ENCODE measurements at regions not wholly inside any gene's neighbourhood (a gene's known extent, or its start where the extent isn't known, plus 50 kb on each side); places are given as distances from the start of the nearest gene placed in this dataset.

GRCh38 chr14:53494587-53494986 is 341.5 kb upstream of the DDHD1 start:
- H3K36me3 Mint-ChIP-seq (ENCODE audit: low read depth), result no peaks in the 10 kb centered on the region
- H3K4me1 Mint-ChIP-seq, result no peaks in the 10 kb centered on the region
- H3K27ac Mint-ChIP-seq, result no peak overlapping the region
- no peak overlapping the region for H3K4me3 Mint-ChIP-seq
- no peaks in the 10 kb centered on the region for H3K27me3 Mint-ChIP-seq
- POLR2A ChIA-PET, result no interaction called here
- H3K9me3 Mint-ChIP-seq, result peaks cover 4% of the 10 kb centered on the region
- DNase-seq, result no peak
- CTCF ChIA-PET, result no interaction called here

DNA sequence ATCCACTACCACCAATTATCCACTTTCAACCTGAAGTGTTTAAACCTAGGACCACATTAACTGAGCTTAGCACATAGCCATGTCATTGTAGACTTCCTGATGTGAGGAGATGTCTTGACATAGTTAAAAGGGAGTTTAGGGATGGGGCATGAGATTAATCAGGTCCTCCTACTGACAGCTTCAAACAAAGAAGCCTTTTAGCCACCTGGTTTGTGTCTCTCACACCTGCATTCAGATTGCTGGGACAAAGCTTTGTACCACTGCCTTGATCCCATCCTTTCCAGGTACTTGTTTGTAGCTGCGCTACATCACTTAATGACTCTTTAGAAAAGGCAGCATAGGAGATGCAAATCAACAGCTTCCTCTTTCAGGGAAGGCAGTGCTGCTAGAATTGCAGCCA is 340.7 kb upstream of the DDHD1 start:
- H3K27me3 Mint-ChIP-seq, result no peaks in the 10 kb centered on the region
- no peak for DNase-seq
- no peaks in the 10 kb centered on the region for H3K4me1 Mint-ChIP-seq
- H3K27ac Mint-ChIP-seq, result no peak overlapping the region
- ChIA-PET CTCF (no interaction called here), POLR2A (no interaction called here)
- H3K4me3 Mint-ChIP-seq, result no peak overlapping the region
- H3K9me3 Mint-ChIP-seq, result peaks cover 4% of the 10 kb centered on the region
- no peaks in the 10 kb centered on the region for H3K36me3 Mint-ChIP-seq (ENCODE audit: low read depth)

DNA sequence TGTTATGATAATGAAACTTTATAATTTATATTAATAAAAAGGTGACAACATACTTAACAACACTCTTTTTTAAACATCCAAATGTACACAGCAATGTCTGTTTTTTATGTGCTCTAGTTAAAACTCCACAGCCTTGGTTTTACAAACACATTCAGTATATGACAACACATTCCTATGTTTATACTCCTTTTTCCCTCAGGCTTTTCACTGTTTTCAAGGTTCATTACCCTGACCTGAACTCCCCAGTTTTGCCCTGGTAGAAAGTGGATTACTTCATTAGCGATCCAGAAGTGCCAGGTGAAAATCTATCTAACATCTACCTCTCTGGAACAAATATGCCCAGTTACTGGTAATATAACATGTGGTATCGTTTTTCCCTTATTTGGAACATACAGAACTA is 340.2 kb upstream of the DDHD1 start:
- CTCF ChIA-PET, result no interaction called here
- Mint-ChIP-seq H3K9me3 (peaks cover 4% of the 10 kb centered on the region), H3K4me3 (no peak overlapping the region), H3K4me1 (no peaks in the 10 kb centered on the region), H3K36me3 (ENCODE audit: low read depth) (no peaks in the 10 kb centered on the region), H3K27me3 (no peaks in the 10 kb centered on the region), H3K27ac (no peak overlapping the region)
- DNase-seq, result no peak
- POLR2A ChIA-PET, result no interaction called here

DNA sequence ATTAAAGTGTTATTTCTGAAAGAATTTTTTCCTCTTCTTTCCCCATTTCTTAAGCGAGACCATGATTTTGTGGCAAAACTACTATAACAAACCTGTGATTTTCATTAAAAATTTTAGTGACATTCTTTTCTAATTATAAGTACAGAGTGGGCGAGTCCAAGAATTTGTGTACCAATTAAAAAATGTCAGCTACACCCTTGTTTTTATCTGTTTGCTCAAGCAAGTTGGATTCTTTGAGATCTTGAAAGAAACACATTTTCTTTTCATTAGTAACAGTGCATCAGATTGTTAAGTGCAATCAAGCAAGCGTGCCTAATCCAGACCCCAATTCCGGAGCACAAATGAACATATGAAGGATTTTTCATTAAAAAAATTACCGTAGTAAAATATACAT is 338.8 kb upstream of the DDHD1 start:
- ChIA-PET CTCF (no interaction called here), POLR2A (no interaction called here)
- no peaks in the 10 kb centered on the region for H3K4me1 Mint-ChIP-seq
- peaks cover 4% of the 10 kb centered on the region for H3K9me3 Mint-ChIP-seq
- H3K27me3 Mint-ChIP-seq, result no peaks in the 10 kb centered on the region
- H3K4me3 Mint-ChIP-seq, result no peak overlapping the region
- DNase-seq, result no peak
- no peak overlapping the region for H3K27ac Mint-ChIP-seq
- H3K36me3 Mint-ChIP-seq (ENCODE audit: low read depth), result no peaks in the 10 kb centered on the region

DNA sequence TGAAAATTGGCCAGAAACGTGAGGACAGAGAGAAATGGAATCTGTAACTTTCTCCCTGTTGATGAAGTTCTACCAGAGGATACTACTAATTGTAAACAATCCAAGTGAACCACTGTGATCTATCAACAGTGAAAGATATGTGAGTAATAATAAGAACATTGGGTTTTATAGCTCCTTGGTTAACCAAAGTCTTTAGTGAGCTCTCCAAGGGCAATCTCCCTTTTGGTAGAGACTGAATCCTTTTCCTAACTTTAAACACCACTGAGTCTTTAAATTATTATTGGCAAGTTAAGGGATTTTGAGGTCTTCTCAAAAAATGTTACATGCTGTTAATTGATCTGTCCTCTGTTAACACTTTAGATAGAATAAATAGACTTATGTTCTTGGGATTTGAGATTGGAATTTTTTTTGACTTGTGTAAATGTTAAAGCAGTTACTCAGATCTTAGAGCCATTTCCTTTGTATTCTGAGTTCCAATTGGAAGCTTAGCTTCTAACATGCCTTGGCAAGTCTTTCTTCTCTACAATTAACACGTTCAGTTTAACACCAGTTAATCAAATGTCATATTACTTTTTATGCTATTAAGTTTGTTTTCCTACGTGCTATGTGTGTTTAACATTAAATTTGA is 338.2 kb upstream of the DDHD1 start:
- H3K4me1 Mint-ChIP-seq, result no peaks in the 10 kb centered on the region
- ChIA-PET CTCF (no interaction called here), POLR2A (no interaction called here)
- no peaks in the 10 kb centered on the region for H3K36me3 Mint-ChIP-seq (ENCODE audit: low read depth)
- DNase-seq, result no peak
- no peaks in the 10 kb centered on the region for H3K27me3 Mint-ChIP-seq
- no peak overlapping the region for H3K4me3 Mint-ChIP-seq
- no peak overlapping the region for H3K27ac Mint-ChIP-seq
- peaks cover under 1% of the 10 kb centered on the region for H3K9me3 Mint-ChIP-seq

- DNase-seq, result no peak
- no peaks in the 10 kb centered on the region for H3K27me3 Mint-ChIP-seq
- POLR2A ChIA-PET, result no interaction called here
- no peak overlapping the region for H3K27ac Mint-ChIP-seq
- peaks cover 10% of the 10 kb centered on the region for H3K9me3 Mint-ChIP-seq
- H3K36me3 Mint-ChIP-seq (ENCODE audit: low read depth), result no peaks in the 10 kb centered on the region
- no peak overlapping the region for H3K4me3 Mint-ChIP-seq
- CTCF ChIA-PET, result no interaction called here
- no peaks in the 10 kb centered on the region for H3K4me1 Mint-ChIP-seq
Observed at GRCh38 chr14:53478174-53478573, 325.1 kb upstream of the DDHD1 start.

- POLR2A ChIA-PET, result no interaction called here
- no peak for DNase-seq
- H3K4me3 Mint-ChIP-seq, result no peak overlapping the region
Observed at GRCh38 chr14:53473480-53473879, 320.4 kb upstream of the DDHD1 start.

GRCh38 chr14:53472306-53472705 is 319.2 kb upstream of the DDHD1 start:
- no peak overlapping the region for H3K4me3 Mint-ChIP-seq
- H3K9me3 Mint-ChIP-seq, result peaks cover 2% of the 10 kb centered on the region

More at GRCh38 chr14:53473480-53473879, 320.4 kb upstream of the DDHD1 start:
- Mint-ChIP-seq H3K27me3 (no peaks in the 10 kb centered on the region), H3K4me1 (no peaks in the 10 kb centered on the region), H3K36me3 (ENCODE audit: low read depth) (no peaks in the 10 kb centered on the region), H3K27ac (no peak overlapping the region), H3K9me3 (peaks cover 2% of the 10 kb centered on the region)
- CTCF ChIA-PET, result no interaction called here

DNA sequence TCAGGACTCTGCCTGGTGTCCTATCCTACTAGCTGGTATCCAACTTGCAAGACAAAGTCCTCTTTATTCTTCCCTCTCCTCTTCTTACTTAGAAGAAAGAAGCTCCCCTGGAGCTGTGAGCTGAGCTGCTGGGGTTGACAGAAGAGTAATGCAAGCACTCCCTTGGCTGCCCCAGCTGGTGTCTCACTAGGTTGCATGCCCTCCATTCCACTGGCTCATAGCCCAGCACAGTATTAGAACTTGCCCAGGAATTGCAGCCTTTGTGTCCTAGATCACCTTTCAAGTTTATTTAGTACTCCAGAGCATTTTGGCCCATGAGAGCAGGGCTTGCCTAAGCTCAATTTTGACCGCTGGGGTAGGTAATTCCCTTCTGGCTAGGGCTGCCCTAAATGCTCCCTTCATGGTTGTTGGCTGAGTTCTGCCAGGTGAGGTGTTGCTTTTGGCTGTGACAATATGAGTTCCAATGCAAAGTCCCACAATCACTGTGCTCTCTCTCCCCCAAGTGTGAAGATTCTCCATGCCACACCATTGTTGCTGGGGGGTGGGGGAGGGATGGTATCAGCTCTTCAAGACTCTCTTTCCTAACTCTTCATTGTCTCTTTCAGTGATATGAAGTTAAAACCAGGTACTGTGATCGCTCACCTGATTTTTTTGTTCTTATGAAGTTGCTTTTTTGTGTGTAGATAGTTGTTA is 317.4 kb upstream of the DDHD1 start:
- Mint-ChIP-seq H3K4me1 (no peaks in the 10 kb centered on the region), H3K36me3 (ENCODE audit: low read depth) (no peaks in the 10 kb centered on the region), H3K27me3 (no peaks in the 10 kb centered on the region), H3K4me3 (no peak overlapping the region), H3K27ac (no peak overlapping the region), H3K9me3 (no peaks in the 10 kb centered on the region)
- DNase-seq, result no peak
- CTCF ChIA-PET, result no interaction called here
- POLR2A ChIA-PET, result no interaction called here

More at GRCh38 chr14:53472306-53472705, 319.2 kb upstream of the DDHD1 start:
- no peak for DNase-seq
- Mint-ChIP-seq H3K4me1 (no peaks in the 10 kb centered on the region), H3K27ac (no peak overlapping the region), H3K36me3 (ENCODE audit: low read depth) (no peaks in the 10 kb centered on the region), H3K27me3 (no peaks in the 10 kb centered on the region)
- CTCF ChIA-PET, result no interaction called here
- POLR2A ChIA-PET, result no interaction called here

DNA sequence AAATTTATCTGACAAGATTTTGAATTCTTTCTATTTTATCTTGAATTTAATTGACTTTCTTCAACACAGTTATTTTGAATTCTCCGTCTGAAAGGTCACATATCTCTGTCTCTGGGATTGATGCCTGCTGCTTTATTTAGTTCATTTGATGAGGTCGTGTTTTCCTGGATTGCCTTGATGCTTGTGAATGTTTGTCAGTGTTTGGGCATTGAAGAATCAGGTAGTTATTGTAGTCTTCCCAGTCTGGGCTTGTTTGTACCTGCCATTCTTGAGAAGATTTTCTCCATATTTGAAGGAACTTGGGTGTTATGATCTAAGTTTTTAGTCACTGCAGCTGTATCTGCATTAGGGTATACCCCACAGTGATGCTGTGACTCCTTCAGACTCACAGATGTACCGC is 315.8 kb upstream of the DDHD1 start:
- Mint-ChIP-seq H3K4me1 (no peaks in the 10 kb centered on the region), H3K9me3 (no peaks in the 10 kb centered on the region), H3K36me3 (ENCODE audit: low read depth) (no peaks in the 10 kb centered on the region), H3K27ac (no peak overlapping the region), H3K27me3 (peaks cover 1% of the 10 kb centered on the region), H3K4me3 (no peak overlapping the region)
- ChIA-PET CTCF (no interaction called here), POLR2A (no interaction called here)
- DNase-seq, result no peak

DNA sequence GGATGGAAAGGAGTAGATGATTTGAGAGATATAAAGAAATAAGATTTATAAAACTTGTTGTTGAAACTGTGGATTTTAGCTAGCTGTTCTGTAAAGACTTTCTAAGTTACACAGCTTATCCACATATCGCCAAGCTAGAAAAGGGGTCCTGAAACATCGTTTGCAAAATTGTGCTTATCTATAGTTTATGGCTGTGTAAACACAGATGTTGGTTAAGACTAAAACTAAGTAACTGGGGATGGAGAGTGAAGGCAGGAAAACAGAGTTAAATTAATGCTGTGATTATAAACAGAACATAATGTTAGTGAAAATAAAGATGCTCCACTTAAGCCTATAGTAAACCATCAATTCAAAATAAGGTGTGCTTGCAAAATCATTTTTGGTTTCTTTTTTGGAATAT is 311.3 kb upstream of the DDHD1 start:
- ChIA-PET POLR2A (no interaction called here), CTCF (no interaction called here)
- no peaks in the 10 kb centered on the region for H3K9me3 Mint-ChIP-seq
- DNase-seq, result no peak
- H3K36me3 Mint-ChIP-seq (ENCODE audit: low read depth), result no peaks in the 10 kb centered on the region
- H3K4me3 Mint-ChIP-seq, result no peak overlapping the region
- peaks cover 8% of the 10 kb centered on the region for H3K4me1 Mint-ChIP-seq
- peaks cover 3% of the 10 kb centered on the region for H3K27me3 Mint-ChIP-seq
- H3K27ac Mint-ChIP-seq, result no peak overlapping the region

GRCh38 chr14:53462931-53463778 is 310.0 kb upstream of the DDHD1 start:
- peaks cover 3% of the 10 kb centered on the region for H3K27me3 Mint-ChIP-seq
- H3K9me3 Mint-ChIP-seq, result no peaks in the 10 kb centered on the region
- peak overlapping the region; percentile 62 for H3K27ac Mint-ChIP-seq
- no peak overlapping the region for H3K4me3 Mint-ChIP-seq
- ChIA-PET CTCF (interaction anchor here (0.8 kb wide), 1 partner anchor 77 kb away, joined by 4 read pairs; no protein-coding TSS in a partner anchor), POLR2A (no interaction called here)
- H3K4me1 Mint-ChIP-seq, result peaks cover 8% of the 10 kb centered on the region
- no peaks in the 10 kb centered on the region for H3K36me3 Mint-ChIP-seq (ENCODE audit: low read depth)
- no peak for DNase-seq

DNA sequence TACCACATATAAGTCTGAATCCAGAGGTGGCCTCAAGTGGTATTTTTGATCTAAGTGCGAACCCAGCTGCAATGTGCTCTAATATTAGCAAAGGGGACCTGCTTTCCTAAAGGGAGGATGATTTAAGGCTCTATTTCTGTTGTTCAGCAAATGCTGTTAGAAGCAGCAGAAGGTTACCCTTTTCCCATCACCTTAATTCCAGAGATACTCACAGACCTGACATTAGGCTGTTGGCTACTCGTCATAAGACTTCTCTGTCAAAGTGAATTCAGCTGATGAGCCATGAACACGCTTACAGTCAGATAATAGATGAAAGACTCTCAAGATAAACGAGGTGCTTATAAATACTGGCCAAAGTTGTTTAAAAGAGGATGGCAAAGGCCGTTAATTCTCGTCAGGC is 308.7 kb upstream of the DDHD1 start:
- peaks cover 3% of the 10 kb centered on the region for H3K27me3 Mint-ChIP-seq
- POLR2A ChIA-PET, result no interaction called here

GRCh38 chr14:53460544-53460943 is 307.4 kb upstream of the DDHD1 start:
- no peak overlapping the region for H3K4me3 Mint-ChIP-seq

More for the DNA sequence above, 308.7 kb upstream of the DDHD1 start:
- CTCF ChIA-PET, result no interaction called here
- no peak overlapping the region for H3K4me3 Mint-ChIP-seq
- H3K36me3 Mint-ChIP-seq (ENCODE audit: low read depth), result no peaks in the 10 kb centered on the region
- H3K9me3 Mint-ChIP-seq, result no peaks in the 10 kb centered on the region
- no peak overlapping the region for H3K27ac Mint-ChIP-seq
- no peak for DNase-seq
- peaks cover 8% of the 10 kb centered on the region for H3K4me1 Mint-ChIP-seq

More at GRCh38 chr14:53460544-53460943, 307.4 kb upstream of the DDHD1 start:
- Mint-ChIP-seq H3K27me3 (peaks cover 3% of the 10 kb centered on the region), H3K4me1 (peaks cover 8% of the 10 kb centered on the region), H3K27ac (no peak overlapping the region), H3K9me3 (no peaks in the 10 kb centered on the region), H3K36me3 (ENCODE audit: low read depth) (no peaks in the 10 kb centered on the region)
- CTCF ChIA-PET, result no interaction called here
- POLR2A ChIA-PET, result no interaction called here
- DNase-seq, result no peak
